H1 (cell line): ENCODE measurements at regions not wholly inside any gene's neighbourhood (a gene's known extent, or its start where the extent isn't known, plus 50 kb on each side); places are given as distances from the start of the nearest gene placed in this dataset.

Experiments
- CTCF ChIA-PET: fragments of 300-600 bp; sonication (Branson Sonifier 250); formaldehyde crosslinking; loops from one replicate; lab custom pipeline; 2021; ENCODE audit not compliant: partially characterized antibody; lab: Charles Lee
- POLR2A ChIA-PET: fragments of 300-600 bp; sonication (Branson Sonifier 250); formaldehyde crosslinking; loops from one replicate; lab custom pipeline; 2021; ENCODE audit warnings: inconsistent platforms; ENCODE audit not compliant: partially characterized antibody; lab: Charles Lee
- DNase-seq, 2 experiments: peaks; one replicate each; pipeline versions ENCODE4 v3.0.0 to v3.0.0-alpha.2; 2010 to 2022; ENCODE audit warnings: low spot score in 2 of 2, low read depth in 1 of 2, mixed read lengths in 1 of 2
- FAIRE-seq: peaks from 2 replicates; lab custom pipeline; 2011; peaks lifted over from hg19 to GRCh38; lab: Jason Lieb, UNC
- H2AFZ ChIP-seq: 2 replicates; pipeline ENCODE4 v1.8.1; 2012; ENCODE audit warnings: low read length, inconsistent platforms
- H2AK5ac ChIP-seq: 2 replicates; pipeline ENCODE4 v1.6.1; 2013; ENCODE audit warnings: low read depth, low read length
- H2BK120ac ChIP-seq: replicated peaks from 2 replicates; pipeline ENCODE3; 2013; ENCODE audit warnings: low read depth, low read length, inconsistent platforms
- H2BK12ac ChIP-seq: 2 replicates; pipeline ENCODE4 v1.6.1; 2013; ENCODE audit warnings: low read depth, low read length
- H2BK15ac ChIP-seq: 2 replicates; pipeline ENCODE4 v1.6.1; 2013; ENCODE audit warnings: low read length
- H2BK20ac ChIP-seq: 2 replicates; pipeline ENCODE4 v1.6.1; 2013; ENCODE audit warnings: low read length
- H2BK5ac ChIP-seq: 2 replicates; pipeline ENCODE4 v1.6.1; 2013; ENCODE audit warnings: low read depth, low read length
- H3K14ac ChIP-seq: 2 replicates; pipeline ENCODE4 v1.6.1; 2013; ENCODE audit warnings: inconsistent platforms; ENCODE audit not compliant: insufficient read length
- H3K18ac ChIP-seq: 2 replicates; pipeline ENCODE4 v1.6.1; 2013; ENCODE audit warnings: low read length; ENCODE audit errors: extremely low read depth
- H3K23ac ChIP-seq: 2 replicates; pipeline ENCODE4 v1.6.1; 2013; ENCODE audit warnings: inconsistent platforms; ENCODE audit not compliant: insufficient read length
- H3K23me2 ChIP-seq: 2 replicates; pipeline ENCODE4 v1.6.1; 2013; ENCODE audit warnings: low read depth, low read length
- H3K27ac ChIP-seq: 2 replicates; pipeline ENCODE4 v1.6.1; 2011; ENCODE audit warnings: low read depth, low read length, inconsistent platforms
- H3K27me3 ChIP-seq, 4 experiments: replicated peaks in 1 of 4; 1 replicate in 1 of 4; 2 replicates in 3 of 4; pipeline versions ENCODE4 v1.6.1 to v1.8.1; 2011 to 2013; ENCODE audit warnings: low read length in 3 of 4, mild to moderate bottlenecking in 3 of 4, inconsistent platforms in 2 of 4, mixed read lengths in 2 of 4, moderate library complexity in 1 of 4; ENCODE audit not compliant: control insufficient read depth in 3 of 4, insufficient read depth in 3 of 4; ENCODE audit errors: extremely low read depth in 1 of 4
- H3K36me3 ChIP-seq, 4 experiments: 2 replicates each; pipeline versions ENCODE4 v1.6.1 to v1.8.1; 2011 to 2013; ENCODE audit warnings: mild to moderate bottlenecking in 4 of 4, low read length in 3 of 4, moderate library complexity in 2 of 4, control low read depth in 1 of 4, inconsistent platforms in 1 of 4; ENCODE audit not compliant: insufficient read depth in 4 of 4, control insufficient read depth in 2 of 4
- H3K4ac ChIP-seq: replicated peaks from 2 replicates; pipeline ENCODE3; 2013; ENCODE audit warnings: low read length, low read depth, mixed read lengths, inconsistent platforms; ENCODE audit not compliant: insufficient read length
- H3K4me1 ChIP-seq, 4 experiments: replicated peaks in 1 of 4; 1 replicate in 1 of 4; 2 replicates in 3 of 4; pipeline versions ENCODE4 v1.6.1 to v1.8.1; 2011 to 2013; ENCODE audit warnings: low read length in 3 of 4, inconsistent platforms in 2 of 4, mixed read lengths in 1 of 4; ENCODE audit not compliant: insufficient read depth in 4 of 4, control insufficient read depth in 3 of 4
- H3K4me2 ChIP-seq, 2 experiments: 2 replicates each; pipeline versions ENCODE4 v1.6.1 to v1.8.1; 2011 to 2013; ENCODE audit warnings: low read depth in 2 of 2, low read length in 2 of 2, control low read depth in 1 of 2, inconsistent platforms in 1 of 2, mild to moderate bottlenecking in 1 of 2; ENCODE audit not compliant: insufficient read depth in 1 of 2
- H3K4me3 ChIP-seq, 4 experiments: fragments of 200-600, 300-600 bp in 1 of 4; sonication (generic), shearing (Covaris generic), sonication (Bioruptor Twin) in 1 of 4; 2 replicates each; pipeline versions ENCODE4 v1.5.1 to v1.8.1; 2011 to 2016; ENCODE audit warnings: low read length in 4 of 4, low read depth in 3 of 4, control low read depth in 2 of 4, inconsistent platforms in 2 of 4, mild to moderate bottlenecking in 2 of 4, mixed read lengths in 1 of 4, moderate library complexity in 1 of 4; ENCODE audit not compliant: insufficient read depth in 2 of 4; ENCODE audit errors: extremely low read depth in 1 of 4
- H3K56ac ChIP-seq: replicated peaks from 2 replicates; pipeline ENCODE3; 2013; ENCODE audit warnings: low read depth, mild to moderate bottlenecking, mixed read lengths, low read length, inconsistent platforms; ENCODE audit not compliant: insufficient read length
- H3K79me1 ChIP-seq: 2 replicates; pipeline ENCODE4 v1.6.1; 2013; ENCODE audit warnings: low read depth, low read length, control low read depth
- H3K79me2 ChIP-seq, 2 experiments: 2 replicates each; pipeline versions ENCODE4 v1.6.1 to v1.8.1; 2012 to 2013; ENCODE audit warnings: low read length in 2 of 2, mild to moderate bottlenecking in 2 of 2, inconsistent platforms in 1 of 2; ENCODE audit not compliant: insufficient read depth in 2 of 2, control insufficient read depth in 1 of 2
- H3K9ac ChIP-seq, 4 experiments: replicated peaks in 1 of 4; 1 replicate in 1 of 4; 2 replicates in 3 of 4; pipeline versions ENCODE4 v1.6.1 to v1.8.1; 2011 to 2013; ENCODE audit warnings: low read depth in 3 of 4, low read length in 3 of 4, control low read depth in 2 of 4, mild to moderate bottlenecking in 2 of 4, moderate library complexity in 2 of 4, inconsistent platforms in 1 of 4; ENCODE audit errors: extremely low read depth in 1 of 4
- H3K9me3 ChIP-seq, 2 experiments: 2 replicates each; pipeline versions ENCODE4 v1.6.1 to v1.8.1; 2012 to 2013; ENCODE audit warnings: mild to moderate bottlenecking in 2 of 2, moderate library complexity in 2 of 2, control low read depth in 1 of 2, inconsistent platforms in 1 of 2, low read depth in 1 of 2, low read length in 1 of 2, mixed read lengths in 1 of 2; ENCODE audit not compliant: insufficient read depth in 2 of 2
- H4K20me1 ChIP-seq, 2 experiments: replicated peaks in 1 of 2; 2 replicates each; pipeline versions ENCODE3 to v1.8.1; 2011 to 2013; ENCODE audit warnings: inconsistent platforms in 2 of 2, low read length in 2 of 2, mild to moderate bottlenecking in 1 of 2; ENCODE audit not compliant: insufficient read depth in 2 of 2, control insufficient read depth in 1 of 2
- H4K5ac ChIP-seq: 2 replicates; pipeline ENCODE4 v1.6.1; 2013; ENCODE audit warnings: low read length, low read depth, mixed read lengths, inconsistent platforms; ENCODE audit not compliant: insufficient read length
- H4K8ac ChIP-seq: 2 replicates; pipeline ENCODE4 v1.8.0; 2013; ENCODE audit warnings: mild to moderate bottlenecking, moderate library complexity, low read length, inconsistent platforms; ENCODE audit not compliant: insufficient read depth; ENCODE audit errors: extremely low read depth
- H4K91ac ChIP-seq: replicated peaks from 2 replicates; pipeline ENCODE3; 2013; ENCODE audit warnings: low read length, mixed read lengths, inconsistent platforms; ENCODE audit not compliant: insufficient read length
- CHD2 ChIP-seq: IDR thresholded peaks from 2 replicates; pipeline ENCODE4 v1.6.1; 2012; ENCODE audit warnings: low read length, improper control_type of control experiment
- JUND ChIP-seq: IDR thresholded peaks from 2 replicates; pipeline ENCODE4 v1.6.1; 2011; ENCODE audit warnings: mild to moderate bottlenecking, improper control_type of control experiment, low read length
- SIX5 ChIP-seq: IDR thresholded peaks from 2 replicates; pipeline ENCODE4 v1.6.1; 2011; ENCODE audit warnings: mild to moderate bottlenecking, low read depth, low read length
- SP1 ChIP-seq: IDR thresholded peaks from 2 replicates; pipeline ENCODE4 v1.6.1; 2011; ENCODE audit warnings: low read depth, low read length
- TAF7 ChIP-seq: optimal IDR thresholded peaks from 2 replicates; pipeline ENCODE3; 2011; ENCODE audit warnings: low read depth, mild to moderate bottlenecking, inconsistent platforms, low read length, moderate library complexity, borderline replicate concordance
- YY1 ChIP-seq: IDR thresholded peaks from 2 replicates; pipeline ENCODE4 v1.6.1; 2011; ENCODE audit warnings: low read depth, mild to moderate bottlenecking, low read length
- WGBS, 2 experiments: shearing (Covaris generic) in 1 of 2; methylation state at CpG; one replicate each; pipeline versions ENCODE4 v1.1.6 to v1.1.7; 2013 to 2015; ENCODE audit warnings: low lambda C conversion rate in 2 of 2, mixed read lengths in 2 of 2, inconsistent platforms in 1 of 2, low coverage in 1 of 2, missing lambda C conversion rate in 1 of 2; ENCODE audit not compliant: insufficient replicate concordance in 2 of 2, insufficient coverage in 1 of 2, insufficient read length in 1 of 2; ENCODE audit errors: extremely low coverage in 1 of 2, missing lambda C conversion rate in 1 of 2; 5-methylcytosine and 5-hydroxymethylcytosine counted together

- H2AK5ac ChIP-seq = no peak overlapping the region
- POLR2A ChIA-PET = no interaction called here
- H2BK12ac ChIP-seq = no peak overlapping the region
- H3K56ac ChIP-seq = no peak overlapping the region
- H3K23me2 ChIP-seq = no peaks in the 10 kb centered on the region
- no peak overlapping the region for H4K8ac ChIP-seq
- H2AFZ ChIP-seq = no peak overlapping the region
- H3K79me1 ChIP-seq = no peaks in the 10 kb centered on the region
- FAIRE-seq (no peak), DNase-seq (no peak)
- H3K4ac ChIP-seq = no peak overlapping the region
- H3K14ac ChIP-seq = no peak overlapping the region
- no peak overlapping the region for H2BK120ac ChIP-seq
- H3K4me3 ChIP-seq = no peak overlapping the region
- H3K9ac ChIP-seq = no peak overlapping the region
- TF ChIP-seq TAF7 (no peak), SP1 (no peak), CHD2 (no peak), SIX5 (no peak), JUND (no peak), YY1 (no peak)
- H3K27ac ChIP-seq = no peak overlapping the region
- H4K91ac ChIP-seq = no peak overlapping the region
- H2BK20ac ChIP-seq = no peak overlapping the region
- no peaks in the 10 kb centered on the region for H4K20me1 ChIP-seq
- no peaks in the 10 kb centered on the region for H3K79me2 ChIP-seq
- H3K23ac ChIP-seq = no peak overlapping the region
- CTCF ChIA-PET = interaction anchor here (0.7 to 7.2 kb wide), 39 partner anchors 10 to 760 kb away, joined by 3 to 51 read pairs (median 4); partner anchors contain the start of gene NPY2R
- H2BK5ac ChIP-seq = no peak overlapping the region
- no peaks in the 10 kb centered on the region for H3K27me3 ChIP-seq
- WGBS, 2 experiments = 80% methylated on average over 6 of the region's 6 CpGs; no CpG with 5 or more reads in 1 of the 2 experiments
- H3K18ac ChIP-seq = no peak overlapping the region
- no peaks in the 10 kb centered on the region for H3K9me3 ChIP-seq
- no peak overlapping the region for H3K4me2 ChIP-seq
- H4K5ac ChIP-seq = no peak overlapping the region
- H2BK15ac ChIP-seq = no peak overlapping the region
- H3K4me1 ChIP-seq = peaks cover 0 to 1% (median 0%) of the 10 kb centered on the region in 4 experiments; a peak in 1 of 7 replicates
- no peaks in the 10 kb centered on the region for H3K36me3 ChIP-seq
Observed at GRCh38 chr4:155026715-155027114, 181.7 kb upstream of the NPY2R start.
